Left renal cortex interstitium (tissue), 4 donors: ENCODE measurements at regions not wholly inside any gene's neighbourhood (a gene's known extent, or its start where the extent isn't known, plus 50 kb on each side); places are given as distances from the start of the nearest gene placed in this dataset.

Experiments
- DNase-seq, 4 donors: peaks; one replicate each; pipeline ENCODE4 v3.0.0-alpha.2; 2013; ENCODE audit warnings: low read depth in 4 of 4, low spot score in 2 of 4, missing footprints in 1 of 4

DNA sequence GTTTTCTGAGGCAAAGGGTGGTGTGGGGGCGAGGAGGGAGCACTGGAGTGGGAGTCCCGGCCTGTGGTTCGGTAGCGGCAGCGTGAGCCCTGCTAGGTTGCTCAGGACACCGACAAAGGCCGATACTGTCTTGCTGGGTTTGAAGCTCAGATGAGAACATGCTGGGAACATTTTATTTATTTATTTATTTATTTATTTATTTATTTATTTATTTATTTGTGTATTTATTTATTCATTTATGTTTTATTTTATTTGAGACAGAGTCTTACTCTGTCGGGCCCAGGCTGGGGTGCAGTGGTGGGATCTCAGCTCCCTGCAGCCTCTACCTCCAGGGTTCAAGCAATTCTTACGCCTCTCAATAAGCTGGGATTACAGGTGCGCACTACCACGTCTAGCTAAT lies 117.9 kb upstream of the GSE1 start:
- DNase-seq = no peak

DNA sequence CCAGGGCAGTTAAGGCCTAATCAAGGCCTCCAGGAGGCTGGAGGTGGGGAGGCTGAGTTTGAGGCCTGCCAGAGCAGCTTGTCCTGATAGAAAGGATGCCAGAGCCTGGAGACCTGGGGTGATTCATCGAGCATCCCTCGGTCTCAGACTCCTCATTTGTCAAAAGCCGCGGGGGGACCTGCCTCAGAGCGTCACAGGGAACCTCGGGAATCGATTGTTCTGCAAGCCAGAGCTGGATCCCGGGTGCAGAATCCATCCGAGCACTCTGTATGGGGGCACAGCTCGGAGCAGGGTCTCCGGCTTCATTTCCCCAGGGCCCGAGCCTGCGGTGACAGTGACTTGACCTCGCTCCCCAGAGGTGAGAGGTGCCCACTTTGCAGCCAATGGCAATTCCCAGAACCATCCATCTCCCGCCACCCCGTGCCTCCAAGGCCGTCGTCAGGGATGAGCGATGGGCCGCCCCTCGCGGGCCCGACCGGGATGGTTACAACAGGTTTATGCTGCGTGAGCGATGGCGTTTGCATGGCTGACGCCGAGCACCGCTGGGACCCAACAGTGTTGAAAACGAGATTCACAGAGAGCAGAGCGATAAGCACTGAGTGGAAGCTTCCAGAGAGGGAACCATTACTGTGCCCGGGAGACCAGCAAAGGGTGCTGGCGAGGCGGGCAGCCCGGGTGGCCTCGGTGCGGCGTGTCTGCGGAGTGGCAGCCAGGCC lies 117.1 kb upstream of the GSE1 start:
- DNase-seq = no peak

DNA sequence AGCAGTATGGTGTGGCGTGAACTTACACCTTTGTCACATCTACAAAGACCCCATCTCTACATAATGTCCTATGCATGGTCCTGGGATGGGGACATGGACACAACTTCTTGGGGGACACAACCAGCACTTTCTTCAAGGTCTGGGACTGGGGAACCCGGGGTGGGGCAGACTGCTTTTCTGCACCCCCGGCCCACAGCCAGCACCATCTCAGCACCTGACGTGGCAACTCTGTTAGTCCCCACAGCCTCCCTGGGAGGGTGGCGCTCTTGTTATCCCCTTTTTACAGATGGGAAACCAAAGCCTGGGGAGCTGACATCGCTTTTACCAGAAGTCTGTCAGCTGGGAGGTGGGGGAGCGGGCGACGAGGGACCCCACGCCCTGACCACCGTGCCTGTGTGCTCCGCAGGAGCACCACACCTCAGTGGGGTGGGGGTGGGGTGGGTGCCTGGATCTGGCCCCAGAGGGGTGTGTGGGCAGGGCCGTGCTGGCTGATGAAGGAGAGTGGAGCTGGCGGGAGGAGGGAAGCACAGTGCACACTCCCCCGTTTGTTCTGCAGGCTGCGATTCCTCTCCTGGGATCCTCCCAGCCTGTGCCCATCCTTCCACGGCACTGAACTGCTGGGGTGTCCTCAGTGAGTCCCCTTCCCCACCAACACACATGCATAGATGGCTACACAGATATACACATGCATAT lies 115.4 kb upstream of the GSE1 start:
- DNase-seq = no peak

DNA sequence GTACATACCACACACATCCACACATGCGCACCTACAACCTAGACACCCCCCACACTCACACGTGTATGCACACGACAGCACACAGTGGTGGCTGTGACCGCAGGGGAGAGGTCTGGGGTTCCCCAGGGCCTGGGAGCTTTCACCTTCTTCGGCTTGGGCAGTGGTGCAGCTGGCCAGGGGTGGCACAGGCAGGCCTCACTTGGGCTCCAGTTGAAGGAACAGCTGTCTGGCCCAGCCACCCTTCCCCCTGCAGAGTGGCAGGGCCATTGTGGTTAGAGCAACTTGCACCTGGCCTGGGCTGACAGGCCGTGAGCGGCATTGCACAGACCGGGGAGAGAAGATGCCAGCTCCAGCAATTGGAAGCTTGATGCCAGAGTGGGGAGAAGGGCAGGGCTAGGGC lies 114.5 kb upstream of the GSE1 start:
- no peak for DNase-seq

DNA sequence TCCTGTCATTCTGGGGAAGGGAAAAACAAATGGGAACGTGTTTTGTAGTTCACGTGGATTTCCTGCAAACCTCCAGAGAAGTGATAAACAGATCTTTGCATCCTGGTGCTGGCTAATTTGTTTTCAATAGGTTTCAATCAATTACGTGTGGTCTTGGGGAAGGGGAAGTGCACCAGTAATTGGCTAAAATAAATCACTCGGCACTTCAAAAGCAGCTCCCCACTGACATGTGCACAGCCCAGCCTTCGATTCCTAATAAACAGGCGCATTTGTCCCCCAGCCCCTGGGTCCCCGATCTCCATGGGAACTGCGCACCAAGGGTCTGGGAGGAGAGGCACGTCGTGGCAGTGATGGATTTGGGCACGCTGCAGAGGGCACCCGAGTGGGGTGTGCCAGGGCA lies 112.9 kb upstream of the GSE1 start:
- no peak for DNase-seq

DNA sequence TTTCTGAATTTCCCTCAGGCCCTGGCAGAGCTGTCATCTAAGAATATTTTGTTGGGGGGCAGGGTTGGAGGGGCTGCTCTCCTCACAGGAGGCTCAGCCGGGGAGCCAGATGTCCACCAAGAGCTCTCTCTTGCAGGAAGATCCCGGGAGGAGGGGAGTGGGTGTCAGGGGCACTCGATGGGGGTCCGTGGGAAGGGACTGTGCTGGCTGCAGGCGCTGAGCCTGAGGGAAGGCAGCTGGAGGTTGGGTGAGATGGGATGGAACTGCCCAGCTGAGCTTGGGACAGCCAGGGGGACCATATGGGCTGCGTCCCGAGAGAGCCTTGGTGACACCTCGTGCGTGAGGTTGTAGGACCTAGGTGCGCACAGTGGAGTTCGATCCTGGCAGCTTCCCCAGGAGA lies 111.2 kb upstream of the GSE1 start:
- DNase-seq = no peak

DNA sequence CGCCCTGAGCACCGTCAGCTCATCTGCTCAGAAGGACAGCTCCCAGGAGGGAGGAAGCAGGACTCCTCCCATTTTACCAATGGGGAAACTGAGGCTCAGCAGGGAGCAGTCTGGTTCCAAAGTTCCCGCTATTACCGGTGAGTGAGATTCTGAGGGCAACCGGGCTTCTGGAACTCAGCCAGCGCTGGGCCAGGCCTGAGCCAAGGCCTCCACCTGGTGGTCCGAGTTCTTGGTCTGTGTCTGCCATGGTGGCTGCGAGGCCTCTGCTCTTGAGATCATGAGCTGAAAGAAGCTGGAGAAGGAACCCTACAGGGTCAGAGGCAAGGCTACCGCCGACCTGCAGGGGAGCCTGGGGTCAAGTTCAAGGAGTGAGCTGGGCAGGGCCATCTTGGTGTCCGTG lies 110.8 kb upstream of the GSE1 start:
- no peak for DNase-seq

DNA sequence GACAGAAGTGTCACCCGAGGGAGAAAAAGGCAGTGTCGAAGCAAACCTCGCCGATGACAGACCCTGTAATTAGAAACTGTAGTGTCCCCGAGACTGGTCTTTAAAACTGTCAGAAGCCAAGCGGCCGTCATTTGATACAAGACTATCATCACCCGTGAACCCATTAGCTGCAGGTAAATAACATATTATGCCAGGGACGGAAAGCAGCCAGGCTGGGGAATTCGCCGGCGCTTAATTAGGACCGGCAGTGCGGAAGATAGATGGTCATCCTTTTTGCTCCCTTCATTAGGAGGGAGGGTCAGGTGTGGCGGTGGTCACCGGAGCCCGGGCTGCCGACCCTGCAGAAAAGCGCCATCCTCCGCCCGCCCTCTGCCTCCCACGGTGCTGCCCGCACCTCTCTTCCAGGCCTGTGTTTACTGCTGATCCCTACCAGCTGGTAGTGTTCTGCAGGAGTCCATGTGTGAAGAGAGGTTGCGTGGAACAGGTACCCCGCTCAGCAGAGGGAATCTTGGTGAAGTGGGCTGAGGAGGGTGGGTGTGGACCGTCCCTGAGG lies 109.4 kb upstream of the GSE1 start:
- DNase-seq = no peak

DNA sequence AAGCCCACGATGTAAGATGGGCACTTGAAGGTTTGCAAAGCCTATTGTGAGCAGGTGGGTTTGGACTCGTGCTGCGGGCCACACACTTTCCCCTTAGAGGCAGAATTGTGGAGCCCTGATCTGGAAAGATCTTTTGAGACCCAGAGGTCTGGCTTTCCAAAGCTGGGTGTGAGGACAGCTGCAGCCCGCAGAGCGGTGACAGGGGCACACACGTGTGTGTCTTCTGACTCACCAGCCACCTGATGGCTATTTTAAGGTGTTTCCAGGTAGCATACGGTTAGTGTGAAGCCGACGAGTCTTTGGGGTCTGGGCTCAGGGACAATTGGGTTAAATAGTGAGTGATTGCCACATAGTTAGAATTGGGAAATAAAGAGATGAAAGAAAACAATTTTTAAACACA lies 108.9 kb upstream of the GSE1 start:
- no peak for DNase-seq

DNA sequence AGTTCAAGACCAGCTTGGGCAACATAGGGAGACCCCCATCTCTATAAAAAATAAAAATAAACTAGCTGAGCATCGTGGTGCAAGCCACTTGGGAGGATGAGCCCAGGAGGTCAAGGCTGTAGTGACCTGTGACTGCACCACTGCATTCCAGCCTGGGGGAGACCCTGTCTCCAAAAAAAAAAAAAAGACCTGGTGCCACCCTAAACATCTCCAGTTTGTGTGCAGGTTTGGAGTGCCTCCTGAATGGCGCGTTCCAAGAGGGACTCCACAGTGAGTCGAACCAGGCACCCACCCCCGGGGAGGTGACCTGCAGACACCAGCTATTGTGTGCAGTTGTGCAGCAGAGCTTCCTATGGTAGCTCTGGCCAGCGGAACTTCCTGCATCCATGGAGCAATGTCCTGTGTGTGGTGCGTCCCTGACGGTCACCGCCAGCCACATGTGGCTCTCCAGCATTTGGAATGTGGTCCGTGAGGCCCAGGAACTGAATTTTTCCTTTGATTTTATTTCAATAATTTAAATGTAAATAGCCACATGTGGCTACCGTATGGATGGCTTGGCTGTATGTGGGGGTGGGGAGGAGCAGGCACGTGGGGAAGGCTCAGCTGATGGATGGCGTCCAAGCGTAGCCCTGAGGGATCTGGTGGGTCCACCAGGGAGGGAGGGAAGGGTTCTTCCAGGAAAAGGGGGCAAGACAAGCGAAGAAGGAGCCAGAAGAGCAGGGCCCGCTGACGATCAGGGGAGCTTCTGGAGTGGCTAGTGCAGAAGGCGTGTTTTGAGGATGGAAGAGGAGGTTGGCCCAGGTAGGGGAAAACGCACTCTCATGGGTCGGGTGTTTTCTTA lies 107.1 kb upstream of the GSE1 start:
- no peak for DNase-seq

DNA sequence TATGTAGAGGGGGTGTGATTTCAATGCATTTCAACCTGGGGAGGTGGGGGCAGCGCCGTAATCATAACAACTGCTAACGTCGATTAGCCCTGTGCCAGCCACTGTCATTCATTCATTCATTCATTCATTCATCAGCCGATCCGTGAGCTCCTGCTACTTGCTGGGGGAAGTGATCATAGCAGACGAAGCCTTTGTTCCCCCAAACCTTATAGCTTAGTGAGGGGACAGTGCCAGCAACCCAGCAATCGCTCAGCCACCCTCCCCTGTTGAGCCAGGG lies 106.5 kb upstream of the GSE1 start:
- no peak for DNase-seq

DNA sequence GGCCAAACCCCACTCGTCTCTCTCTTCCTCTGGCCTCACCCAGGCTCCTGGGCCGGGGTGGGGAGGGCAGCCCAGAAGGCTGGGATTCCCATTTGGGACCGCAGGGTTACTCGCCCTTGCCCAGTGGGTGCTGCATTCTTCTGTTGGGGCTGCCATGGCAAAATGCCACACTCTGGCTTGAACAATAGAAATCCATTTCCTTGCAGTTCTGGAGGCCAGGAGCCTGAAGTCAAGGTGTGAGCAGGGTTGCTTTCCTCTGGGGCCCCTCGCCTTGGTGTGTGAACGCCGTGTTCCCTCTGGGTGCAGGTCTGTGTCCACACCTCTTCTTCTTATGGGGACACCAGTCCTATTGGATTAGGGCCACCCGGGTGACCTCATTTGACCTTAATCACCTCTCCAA lies 105.8 kb upstream of the GSE1 start:
- DNase-seq = no peak

DNA sequence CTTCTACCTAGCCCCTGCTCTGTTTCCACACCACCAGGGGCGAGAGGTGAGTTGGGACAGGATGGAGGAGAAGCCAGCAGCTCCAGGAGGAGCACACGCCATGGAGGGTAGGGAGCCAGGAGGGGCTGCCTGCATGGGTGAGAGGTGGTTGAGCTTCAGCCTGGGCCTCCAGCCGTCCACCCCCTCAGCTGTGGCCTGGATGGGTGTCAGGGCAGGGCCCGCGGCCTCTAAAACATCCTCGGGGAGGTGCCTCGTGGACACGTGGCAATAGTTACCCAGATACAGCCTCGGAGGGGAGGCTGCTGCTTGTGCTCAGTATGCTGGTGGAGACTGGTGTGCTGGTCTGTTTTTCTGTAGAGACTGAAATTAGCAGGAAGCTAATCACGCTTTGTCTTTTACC lies 104.7 kb upstream of the GSE1 start:
- DNase-seq = no peak

DNA sequence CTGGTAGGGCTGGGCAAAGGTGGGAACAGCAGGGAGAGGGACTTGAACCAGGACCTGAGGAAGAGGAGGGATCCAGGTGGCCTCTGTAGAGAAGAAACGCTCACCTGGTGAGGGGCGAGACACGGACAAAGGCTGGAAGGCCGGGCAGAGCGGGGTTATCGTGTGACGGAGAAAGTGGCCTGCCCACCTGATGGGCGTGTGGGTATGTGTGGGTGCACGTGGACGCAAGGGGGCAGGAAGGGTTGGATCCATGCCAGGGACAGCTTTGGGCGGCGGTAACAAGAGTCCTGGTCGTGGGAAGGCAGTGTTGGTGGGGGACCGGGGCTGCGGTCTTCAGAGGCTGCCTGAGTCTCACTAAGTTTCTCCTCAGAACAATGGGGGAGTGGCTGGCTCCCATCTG lies 104.1 kb upstream of the GSE1 start:
- no peak for DNase-seq

DNA sequence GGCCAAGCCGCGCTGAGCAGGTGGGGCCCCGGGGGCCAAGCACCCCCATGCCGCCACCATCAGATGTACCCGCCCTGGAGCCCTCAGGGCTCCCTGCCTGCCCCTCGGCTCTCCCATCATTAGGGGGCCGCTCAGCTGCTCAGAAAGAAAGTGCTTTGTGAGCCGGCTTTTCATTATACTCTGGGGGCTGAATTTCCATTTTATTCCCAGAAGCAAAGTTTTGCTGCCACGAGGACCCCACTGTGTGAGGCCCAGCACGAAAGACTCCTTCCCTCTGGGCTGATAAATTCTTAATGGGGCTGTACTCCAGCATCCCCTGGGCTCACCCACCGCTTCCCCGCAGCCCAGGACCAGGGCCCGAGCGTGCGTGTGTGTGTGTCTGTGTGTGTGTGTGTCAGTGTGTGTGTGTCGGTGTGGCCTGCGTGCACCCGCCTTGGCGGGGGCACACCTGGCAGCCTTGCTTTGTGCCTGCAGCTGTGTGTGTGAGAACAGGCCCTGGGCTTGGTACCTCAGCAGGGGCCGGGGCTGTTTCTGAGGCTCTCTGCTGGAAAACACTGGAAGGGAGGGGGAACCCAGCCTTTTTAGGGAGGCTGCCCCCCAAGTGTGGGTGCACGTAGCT lies 103.0 kb upstream of the GSE1 start:
- DNase-seq = no peak

DNA sequence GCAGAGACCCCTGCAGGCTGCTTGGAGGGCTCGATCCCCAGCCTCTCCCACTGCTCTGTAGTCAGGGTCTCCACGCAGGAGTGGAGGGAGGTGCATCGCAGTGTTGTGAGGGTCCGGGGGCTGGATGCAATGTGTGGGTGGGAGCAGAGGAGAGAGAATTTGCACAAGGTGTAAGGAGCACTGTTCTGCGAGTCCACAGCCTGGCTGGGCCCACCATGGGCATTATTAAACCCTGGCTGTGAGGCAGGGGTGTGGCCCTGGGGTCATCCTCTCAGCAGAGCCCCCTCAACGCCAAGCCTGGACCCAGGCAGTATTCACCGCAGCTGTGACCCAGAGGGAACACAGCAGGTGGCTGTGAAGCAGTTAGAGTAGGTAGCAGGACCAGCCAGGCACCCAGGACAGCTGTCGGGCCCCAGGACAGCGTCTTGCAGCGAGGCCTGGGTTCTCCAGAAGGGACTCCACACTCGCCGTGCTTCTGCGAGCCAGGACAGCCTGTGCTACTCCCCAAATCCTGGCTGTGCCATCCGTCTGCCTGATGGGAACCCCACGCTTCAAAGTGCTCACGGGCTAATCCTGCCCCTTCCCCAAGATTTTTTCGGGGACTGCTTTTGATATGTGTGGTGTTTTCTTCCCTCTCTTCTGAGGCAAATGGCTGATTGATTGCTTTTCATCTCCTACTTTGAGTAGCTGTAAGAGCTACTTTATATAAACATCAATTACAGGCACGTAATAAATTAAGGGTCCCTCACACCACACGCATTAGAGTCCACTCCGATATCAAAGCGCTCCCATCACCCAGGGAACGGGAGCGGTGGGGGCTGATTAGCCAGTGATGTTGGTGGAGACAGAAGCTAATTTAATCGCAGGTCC lies 100.9 kb upstream of the GSE1 start:
- DNase-seq = no peak

DNA sequence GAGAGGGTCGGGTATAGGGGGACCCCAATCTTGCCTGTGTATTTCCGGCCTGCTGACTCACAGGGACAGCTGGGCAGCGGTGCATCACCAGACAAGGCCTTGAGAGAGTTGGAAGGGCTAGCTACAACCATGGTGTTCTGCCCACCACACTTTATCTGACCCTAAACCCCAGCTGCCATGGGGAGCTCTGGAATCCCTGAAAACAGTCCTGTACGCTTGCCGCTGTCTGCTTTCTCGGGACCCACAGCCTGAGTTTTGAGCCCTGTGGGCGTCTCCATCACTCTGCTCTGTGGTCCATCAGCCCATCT lies 100.4 kb upstream of the GSE1 start:
- no peak for DNase-seq

DNA sequence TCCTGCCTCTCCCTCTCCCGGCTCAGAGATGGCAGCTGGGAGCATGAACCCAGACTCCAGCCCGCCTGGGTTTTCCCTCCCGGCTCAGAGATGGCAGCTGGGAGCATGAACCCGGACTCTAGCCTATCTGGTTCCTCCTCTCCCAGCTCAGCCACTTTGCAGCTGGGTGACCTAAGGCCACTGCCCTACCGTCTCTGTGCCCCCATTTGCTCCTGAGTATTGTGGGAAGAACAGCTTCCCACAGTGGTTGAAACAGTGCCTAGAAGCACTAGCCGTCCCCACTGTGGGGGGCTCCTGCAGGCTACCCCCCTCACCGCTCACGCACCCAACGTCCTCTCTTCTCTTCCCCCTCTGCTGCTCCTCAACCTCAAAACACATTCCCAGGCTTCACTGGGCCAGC lies 99.9 kb upstream of the GSE1 start:
- no peak for DNase-seq

DNA sequence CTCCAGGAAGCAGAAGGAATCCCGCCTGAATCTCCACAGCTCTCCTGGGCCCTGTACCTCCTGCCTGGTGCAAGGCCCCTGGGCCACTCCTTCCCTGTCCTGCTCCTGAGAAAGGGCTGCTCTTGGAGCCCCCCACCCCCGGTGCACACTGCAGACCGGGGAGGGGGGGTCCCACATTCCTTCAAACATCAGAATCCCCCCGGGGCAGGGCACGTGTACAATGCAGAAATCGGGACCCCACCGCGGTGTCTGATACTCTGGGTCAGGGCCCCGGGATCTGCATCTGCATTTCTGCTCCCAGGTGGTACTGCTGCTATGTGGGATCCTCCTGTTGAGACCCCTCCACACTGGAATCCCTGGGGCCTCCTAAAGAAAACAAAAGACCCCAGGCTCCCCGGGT lies 99.5 kb upstream of the GSE1 start:
- no peak for DNase-seq

DNA sequence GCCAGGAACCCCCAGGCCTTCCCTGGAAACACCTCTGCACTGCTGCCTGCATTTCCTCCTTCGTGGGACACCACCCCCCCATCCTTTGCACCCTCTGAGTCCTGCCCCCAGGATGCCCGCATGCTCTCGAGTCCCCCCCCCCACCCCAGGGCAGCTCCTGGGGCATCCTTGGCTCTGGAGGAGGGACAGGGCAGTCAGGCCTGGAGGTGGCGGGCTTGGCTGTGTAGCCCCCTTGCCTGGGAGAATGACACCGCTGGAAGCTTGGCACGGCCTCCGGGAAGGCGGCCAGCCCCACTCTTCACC lies 98.9 kb upstream of the GSE1 start:
- DNase-seq = no peak
